SK-N-SH (cell line): ENCODE measurements at regions not wholly inside any gene's neighbourhood (a gene's known extent, or its start where the extent isn't known, plus 50 kb on each side); places are given as distances from the start of the nearest gene placed in this dataset.
A peak's percentile ranks its signal among the peaks of the same experiment; 100 is the strongest.

ENCODE experiments used
- CTCF ChIA-PET: fragments of 300-600, 350-600 bp; formaldehyde crosslinking; extraction: SDS; loops from one replicate; lab custom pipeline; 2021; lab: Yijun Ruan, JAX
- POLR2A ChIA-PET: fragments of 350-600 bp; sonication (Branson Sonifier 250); formaldehyde crosslinking; extraction: SDS; loops from one replicate; lab custom pipeline; 2020; ENCODE audit warnings: antibody characterized with exemption, inconsistent platforms; lab: Yijun Ruan, JAX
- DNase-seq: peaks from one replicate; pipeline ENCODE4 v3.0.0; 2012
- H2AFZ ChIP-seq: fragments of 200-600 bp; sonication (generic); 2 replicates; pipeline ENCODE4 v1.8.1; 2016; ENCODE audit warnings: antibody characterized with exemption, mild to moderate bottlenecking, low read depth
- H3F3A ChIP-seq: fragments of 200-600 bp; sonication (generic); replicated peaks from 2 replicates; pipeline ENCODE3; 2016; ENCODE audit warnings: antibody characterized with exemption, mild to moderate bottlenecking; ENCODE audit not compliant: insufficient read depth
- H3K27ac ChIP-seq, 2 experiments: fragments of 200-500 bp in 1 of 2; fragments of 200-600 bp in 1 of 2; sonication (Bioruptor generic) in 1 of 2; sonication (generic), shearing (Covaris generic) in 1 of 2; 2 replicates each; pipeline versions ENCODE4 v1.5.1 to v1.6.1; 2014 to 2016; ENCODE audit warnings: low read depth in 2 of 2, inconsistent platforms in 1 of 2, low read length in 1 of 2, mild to moderate bottlenecking in 1 of 2, mixed read lengths in 1 of 2
- H3K27me3 ChIP-seq: fragments of 200-600 bp; sonication (generic), shearing (Covaris generic); 2 replicates; pipeline ENCODE4 v1.6.1; 2016; ENCODE audit warnings: mixed run types; ENCODE audit not compliant: insufficient read depth
- H3K36me3 ChIP-seq, 2 experiments: fragments of 200-500 bp in 1 of 2; fragments of 200-600 bp in 1 of 2; sonication (Bioruptor generic) in 1 of 2; sonication (generic) in 1 of 2; replicated peaks in 1 of 2; 2 replicates each; pipeline versions ENCODE3 to v1.5.1; 2014 to 2016; ENCODE audit warnings: low read length in 1 of 2, mild to moderate bottlenecking in 1 of 2; ENCODE audit not compliant: insufficient read depth in 2 of 2, control insufficient read depth in 1 of 2
- H3K4me1 ChIP-seq, 2 experiments: fragments of 200-500 bp in 1 of 2; fragments of 200-600 bp in 1 of 2; sonication (Bioruptor generic) in 1 of 2; sonication (generic), shearing (Covaris generic) in 1 of 2; 2 replicates each; pipeline versions ENCODE4 v1.5.1 to v1.6.1; 2014 to 2016; ENCODE audit warnings: low read depth in 1 of 2, low read length in 1 of 2, mixed run types in 1 of 2; ENCODE audit not compliant: insufficient read depth in 2 of 2, control insufficient read depth in 1 of 2
- H3K4me2 ChIP-seq: fragments of 200-600 bp; sonication (generic), shearing (Covaris generic); 2 replicates; pipeline ENCODE4 v1.6.1; 2017; ENCODE audit warnings: mixed run types
- H3K4me3 ChIP-seq, 2 experiments: fragments of 200-500 bp in 1 of 2; fragments of 200-600 bp in 1 of 2; sonication (Bioruptor generic) in 1 of 2; sonication (generic), shearing (Covaris generic) in 1 of 2; 2 replicates each; pipeline versions ENCODE4 v1.5.1 to v1.8.1; 2014 to 2016; ENCODE audit warnings: low read depth in 2 of 2, inconsistent platforms in 1 of 2, low read length in 1 of 2, mild to moderate bottlenecking in 1 of 2, mixed read lengths in 1 of 2, moderate library complexity in 1 of 2
- H3K79me2 ChIP-seq: fragments of 200-600 bp; sonication (generic); 2 replicates; pipeline ENCODE4 v1.8.1; 2017; ENCODE audit warnings: mild to moderate bottlenecking; ENCODE audit not compliant: insufficient read depth
- H3K9ac ChIP-seq: fragments of 200-600 bp; sonication (generic); 2 replicates; pipeline ENCODE4 v1.6.1; 2017; ENCODE audit warnings: mixed run types
- H3K9me2 ChIP-seq: fragments of 200-600 bp; sonication (generic); 2 replicates; pipeline ENCODE4 v1.6.1; 2017; ENCODE audit warnings: mixed run types
- H3K9me3 ChIP-seq: fragments of 200-600 bp; sonication (generic); 2 replicates; pipeline ENCODE4 v1.6.1; 2017; ENCODE audit warnings: mixed run types, mild to moderate bottlenecking, moderate library complexity
- H4K20me1 ChIP-seq: fragments of 200-600 bp; sonication (generic); 2 replicates; pipeline ENCODE4 v1.6.1; 2017; ENCODE audit warnings: mild to moderate bottlenecking, mixed run types; ENCODE audit not compliant: insufficient read depth
- CHD2 ChIP-seq: fragments of 150-350 bp; IDR thresholded peaks from 2 replicates; pipeline ENCODE4 v1.6.1; 2018; ENCODE audit warnings: low read length; ENCODE audit not compliant: partially characterized antibody
- ELF1 ChIP-seq: IDR thresholded peaks from 2 replicates; pipeline ENCODE4 v1.4.0; 2012
- EP300 ChIP-seq, 2 experiments: IDR thresholded peaks; 2 replicates each; pipeline versions ENCODE4 v1.4.0 to v1.6.1; 2012; ENCODE audit warnings: borderline replicate concordance in 1 of 2, low read depth in 1 of 2, low read length in 1 of 2
- FOSL2 ChIP-seq: IDR thresholded peaks from 2 replicates; pipeline ENCODE4 v1.4.0; 2012; ENCODE audit warnings: low read depth, mild to moderate bottlenecking, moderate library complexity, borderline replicate concordance
- FOXJ3 ChIP-seq: sonication (generic); formaldehyde crosslinking; IDR thresholded peaks from 2 replicates; pipeline ENCODE4 v1.5.1; 2020; ENCODE audit warnings: mild to moderate bottlenecking, missing genetic modification reagents
- FOXM1 ChIP-seq: IDR thresholded peaks from 2 replicates; pipeline ENCODE4 v1.4.0; 2012; ENCODE audit warnings: low read depth, mild to moderate bottlenecking
- GATA2 ChIP-seq: sonication (generic); formaldehyde crosslinking; IDR thresholded peaks from 2 replicates; pipeline ENCODE4 v1.5.0; 2020; ENCODE audit warnings: mild to moderate bottlenecking, missing genetic modification reagents
- NFIC ChIP-seq: IDR thresholded peaks from 2 replicates; pipeline ENCODE4 v1.4.0; 2012; ENCODE audit warnings: borderline replicate concordance
- PBX3 ChIP-seq: IDR thresholded peaks from 2 replicates; pipeline ENCODE4; 2012
- RAD21 ChIP-seq: IDR thresholded peaks from 2 replicates; pipeline ENCODE4 v1.6.1; 2012; ENCODE audit warnings: mild to moderate bottlenecking, low read length
- RCOR1 ChIP-seq: fragments of 150-350 bp; IDR thresholded peaks from 2 replicates; pipeline ENCODE4 v1.6.1; 2017; ENCODE audit warnings: antibody characterized with exemption, low read length
- RFX5 ChIP-seq: IDR thresholded peaks from 2 replicates; pipeline ENCODE4 v1.6.1; 2012; ENCODE audit warnings: mild to moderate bottlenecking, improper control_type of control experiment, low read length
- RXRA ChIP-seq: IDR thresholded peaks from 2 replicates; pipeline ENCODE4 v1.4.0; 2012; ENCODE audit warnings: low read depth, mild to moderate bottlenecking, borderline replicate concordance
- SMC3 ChIP-seq: IDR thresholded peaks from 2 replicates; pipeline ENCODE4 v1.6.1; 2012; ENCODE audit warnings: low read depth, low read length, improper control_type of control experiment
- TAF1 ChIP-seq: IDR thresholded peaks from 2 replicates; pipeline ENCODE4 v1.6.1; 2012; ENCODE audit warnings: low read depth, mild to moderate bottlenecking, low read length, moderate library complexity, borderline replicate concordance
- TCF12 ChIP-seq: IDR thresholded peaks from 2 replicates; pipeline ENCODE4 v1.4.0; 2012
- USF1 ChIP-seq: IDR thresholded peaks from 2 replicates; pipeline ENCODE4 v1.4.0; 2012; ENCODE audit warnings: low read depth, borderline replicate concordance
- YY1 ChIP-seq: IDR thresholded peaks from 2 replicates; pipeline ENCODE4 v1.4.0; 2012; ENCODE audit warnings: low read depth, mild to moderate bottlenecking
- WGBS: methylation state at CpG from one replicate; pipeline ENCODE4 v1.1.6; 2017; ENCODE audit warnings: low lambda C conversion rate; 5-methylcytosine and 5-hydroxymethylcytosine counted together
- TF ChIP-seq, protein P1 (sequence below): fragments of 200-600 bp; sonication (generic); IDR thresholded peaks from 2 replicates; pipeline ENCODE4 v1.6.1; 2017; ENCODE audit warnings: antibody characterized with exemption, mild to moderate bottlenecking, moderate library complexity
- TF ChIP-seq, protein P2 (sequence below): IDR thresholded peaks from 2 replicates; pipeline ENCODE4 v1.4.0; 2012; ENCODE audit warnings: low read depth, borderline replicate concordance
- TF ChIP-seq, protein P3 (sequence below): IDR thresholded peaks from 2 replicates; pipeline ENCODE4 v1.4.0; 2012; ENCODE audit warnings: low read depth

DNA sequence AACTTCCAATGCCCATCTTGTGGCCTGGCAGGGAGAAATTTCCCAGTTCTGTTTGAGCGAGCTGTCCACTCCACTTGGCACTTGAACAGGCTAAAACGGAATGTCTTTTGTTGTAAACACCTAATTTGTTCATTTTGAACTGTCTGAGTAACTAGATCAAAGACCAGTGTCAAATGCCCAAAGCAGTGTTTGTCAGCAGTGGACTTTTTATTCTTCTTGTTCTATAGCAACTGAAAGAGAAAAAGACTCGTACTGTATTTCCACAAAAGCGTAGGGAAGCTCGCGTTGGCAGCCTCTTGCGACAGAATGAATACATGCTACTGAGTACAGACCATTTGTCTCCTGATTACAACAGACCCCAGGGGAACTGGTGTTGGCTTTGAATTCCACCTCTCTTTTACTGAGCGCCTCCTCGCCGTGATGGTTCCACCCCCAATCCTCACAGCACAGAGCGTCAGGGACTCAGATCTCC, 601.8 kb upstream of the ZNF608 start:
- DNase-seq = no peak
- Histone ChIP-seq H3K27me3 (no peaks in the 10 kb centered on the region), H3K27ac (peak overlapping the region in 1 of 2 experiments; percentile 87; a peak in 2 of 4 replicates)
- TF ChIP-seq FOSL2 (no peak), RFX5 (no peak), YY1 (no peak), ELF1 (no peak), FOXM1 (no peak), CHD2 (no peak), GATA2 (no peak), TCF12 (no peak), TAF1 (no peak), PBX3 (no peak), RAD21 (no peak)
- TF ChIP-seq, protein P1, sequence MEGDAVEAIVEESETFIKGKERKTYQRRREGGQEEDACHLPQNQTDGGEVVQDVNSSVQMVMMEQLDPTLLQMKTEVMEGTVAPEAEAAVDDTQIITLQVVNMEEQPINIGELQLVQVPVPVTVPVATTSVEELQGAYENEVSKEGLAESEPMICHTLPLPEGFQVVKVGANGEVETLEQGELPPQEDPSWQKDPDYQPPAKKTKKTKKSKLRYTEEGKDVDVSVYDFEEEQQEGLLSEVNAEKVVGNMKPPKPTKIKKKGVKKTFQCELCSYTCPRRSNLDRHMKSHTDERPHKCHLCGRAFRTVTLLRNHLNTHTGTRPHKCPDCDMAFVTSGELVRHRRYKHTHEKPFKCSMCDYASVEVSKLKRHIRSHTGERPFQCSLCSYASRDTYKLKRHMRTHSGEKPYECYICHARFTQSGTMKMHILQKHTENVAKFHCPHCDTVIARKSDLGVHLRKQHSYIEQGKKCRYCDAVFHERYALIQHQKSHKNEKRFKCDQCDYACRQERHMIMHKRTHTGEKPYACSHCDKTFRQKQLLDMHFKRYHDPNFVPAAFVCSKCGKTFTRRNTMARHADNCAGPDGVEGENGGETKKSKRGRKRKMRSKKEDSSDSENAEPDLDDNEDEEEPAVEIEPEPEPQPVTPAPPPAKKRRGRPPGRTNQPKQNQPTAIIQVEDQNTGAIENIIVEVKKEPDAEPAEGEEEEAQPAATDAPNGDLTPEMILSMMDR = no peak
- TF ChIP-seq, all 33 proteins: peak for 0
- Histone ChIP-seq H3K36me3 (no peaks in the 10 kb centered on the region), H3F3A (no peaks in the 10 kb centered on the region), H3K9ac (no peak overlapping the region), H3K9me3 (no peaks in the 10 kb centered on the region), H3K4me2 (no peak overlapping the region), H4K20me1 (no peaks in the 10 kb centered on the region), H3K79me2 (no peaks in the 10 kb centered on the region), H3K4me1 (peaks cover 0 to 27% of the 10 kb centered on the region in 2 experiments; a peak in 2 of 4 replicates), H2AFZ (no peak overlapping the region), H3K4me3 (no peak overlapping the region), H3K9me2 (no peaks in the 10 kb centered on the region)
- ChIA-PET POLR2A (no interaction called here), CTCF (interaction anchor here (1.0 kb wide), 1 partner anchor 18 kb away, joined by 3 read pairs; no protein-coding TSS in a partner anchor)
- WGBS = 95% methylated on average over 11 of the region's 11 CpGs

GRCh38 chr5:125348936-125349831, 602.7 kb upstream of the ZNF608 start:
- Histone ChIP-seq H3F3A (no peaks in the 10 kb centered on the region), H2AFZ (no peak overlapping the region), H3K4me2 (no peak overlapping the region), H4K20me1 (no peaks in the 10 kb centered on the region), H3K4me3 (no peak overlapping the region), H3K36me3 (no peaks in the 10 kb centered on the region), H3K27ac (no peak overlapping the region; a peak in 1 of 4 replicates), H3K4me1 (peaks cover 0 to 27% of the 10 kb centered on the region in 2 experiments; a peak in 2 of 4 replicates), H3K9me2 (no peaks in the 10 kb centered on the region), H3K79me2 (no peaks in the 10 kb centered on the region), H3K27me3 (no peaks in the 10 kb centered on the region), H3K9me3 (no peaks in the 10 kb centered on the region), H3K9ac (no peak overlapping the region)
- WGBS = 84% methylated on average over 9 of the region's 9 CpGs
- ChIA-PET CTCF (interaction anchor here (0.7 to 1.0 kb wide), 2 partner anchors 17 to 26 kb away, joined by 3 read pairs; no protein-coding TSS in a partner anchor), POLR2A (no interaction called here)
- no peak for DNase-seq
- TF ChIP-seq RAD21 (no peak), RFX5 (no peak), NFIC (no peak), SMC3 (no peak), RXRA (no peak), YY1 (no peak), USF1 (no peak), FOSL2 (no peak), EP300 (IDR thresholded peaks at IDR 0.05; ENCODE audit: borderline replicate concordance in 1 of 2, low read depth in 1 of 2, low read length in 1 of 2) (no peak), GATA2 (no peak), TCF12 (no peak), RCOR1 (no peak), FOXJ3 (CRISPR knock-in tag) (no peak), TAF1 (no peak)
- TF ChIP-seq, protein P2, sequence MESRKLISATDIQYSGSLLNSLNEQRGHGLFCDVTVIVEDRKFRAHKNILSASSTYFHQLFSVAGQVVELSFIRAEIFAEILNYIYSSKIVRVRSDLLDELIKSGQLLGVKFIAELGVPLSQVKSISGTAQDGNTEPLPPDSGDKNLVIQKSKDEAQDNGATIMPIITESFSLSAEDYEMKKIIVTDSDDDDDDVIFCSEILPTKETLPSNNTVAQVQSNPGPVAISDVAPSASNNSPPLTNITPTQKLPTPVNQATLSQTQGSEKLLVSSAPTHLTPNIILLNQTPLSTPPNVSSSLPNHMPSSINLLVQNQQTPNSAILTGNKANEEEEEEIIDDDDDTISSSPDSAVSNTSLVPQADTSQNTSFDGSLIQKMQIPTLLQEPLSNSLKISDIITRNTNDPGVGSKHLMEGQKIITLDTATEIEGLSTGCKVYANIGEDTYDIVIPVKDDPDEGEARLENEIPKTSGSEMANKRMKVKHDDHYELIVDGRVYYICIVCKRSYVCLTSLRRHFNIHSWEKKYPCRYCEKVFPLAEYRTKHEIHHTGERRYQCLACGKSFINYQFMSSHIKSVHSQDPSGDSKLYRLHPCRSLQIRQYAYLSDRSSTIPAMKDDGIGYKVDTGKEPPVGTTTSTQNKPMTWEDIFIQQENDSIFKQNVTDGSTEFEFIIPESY = no peak
- TF ChIP-seq, protein P3, sequence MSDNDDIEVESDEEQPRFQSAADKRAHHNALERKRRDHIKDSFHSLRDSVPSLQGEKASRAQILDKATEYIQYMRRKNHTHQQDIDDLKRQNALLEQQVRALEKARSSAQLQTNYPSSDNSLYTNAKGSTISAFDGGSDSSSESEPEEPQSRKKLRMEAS = no peak
